Stimulated activated effector memory CD8-positive, alpha-beta T cell treated with anti-CD3 and anti-CD28 coated beads, Interleukin-12 subunit alpha, Interleukin-12 subunit beta, amount 100 ng/mL, for 72 hours (primary cell): ENCODE measurements at regions not wholly inside any gene's neighbourhood (a gene's known extent, or its start where the extent isn't known, plus 50 kb on each side); places are given as distances from the start of the nearest gene placed in this dataset.
"Not testable (repeated sequence)": the region's sequence is repeated elsewhere in the genome, so short reads cannot be mapped to it uniquely, and the experiment has no call there.

Source experiments
- ATAC-seq: fragments of 150-1000 bp; cut with Tn5 transposase; 2 replicates; pipeline ENCODE4 v1.10.0; 2021
- DNase-seq, 2 donors: peaks; one replicate each; pipeline ENCODE4 v3.0.0; 2021 to 2022; ENCODE audit warnings: low spot score in 2 of 2
- H3K27ac Mint-ChIP-seq: one replicate; pipeline ENCODE4 v1.8.0; 2022; ENCODE audit warnings: mild to moderate bottlenecking, mixed read lengths
- H3K36me3 Mint-ChIP-seq: one replicate; pipeline ENCODE4 v1.8.0; 2022; ENCODE audit warnings: mild to moderate bottlenecking, mixed read lengths
- H3K4me1 Mint-ChIP-seq: one replicate; pipeline ENCODE4 v1.8.0; 2022; ENCODE audit warnings: mixed read lengths
- H3K4me3 Mint-ChIP-seq: one replicate; pipeline ENCODE4 v1.8.0; 2022; ENCODE audit warnings: mild to moderate bottlenecking, mixed read lengths
- H3K9me3 Mint-ChIP-seq: one replicate; pipeline ENCODE4 v1.8.0; 2022; ENCODE audit warnings: mixed read lengths

GRCh38 chr5:162811071-162811470 lies 626.3 kb upstream of the CCNG1 start:
- Mint-ChIP-seq H3K36me3 (no peaks in the 10 kb centered on the region), H3K9me3 (peaks cover 20% of the 10 kb centered on the region), H3K4me1 (no peaks in the 10 kb centered on the region), H3K4me3 (no peak overlapping the region), H3K27ac (no peak overlapping the region)
- DNase-seq: no peak
- no peak for ATAC-seq

- DNase-seq: no peak
- no peaks in the 10 kb centered on the region for H3K4me1 Mint-ChIP-seq
- no peak for ATAC-seq
- no peaks in the 10 kb centered on the region for H3K36me3 Mint-ChIP-seq
- peaks cover 24% of the 10 kb centered on the region for H3K9me3 Mint-ChIP-seq
- H3K4me3 Mint-ChIP-seq: no peak overlapping the region
- no peak overlapping the region for H3K27ac Mint-ChIP-seq
Observed at GRCh38 chr5:162816816-162817215, 620.6 kb upstream of the CCNG1 start.

GRCh38 chr5:162817364-162817763 lies 620.0 kb upstream of the CCNG1 start:
- ATAC-seq (no peak), DNase-seq (no peak)
- no peak overlapping the region for H3K4me3 Mint-ChIP-seq
- H3K36me3 Mint-ChIP-seq: no peaks in the 10 kb centered on the region
- no peak overlapping the region for H3K27ac Mint-ChIP-seq
- H3K4me1 Mint-ChIP-seq: no peaks in the 10 kb centered on the region
- H3K9me3 Mint-ChIP-seq: peaks cover 25% of the 10 kb centered on the region

- H3K9me3 Mint-ChIP-seq: peaks cover 23% of the 10 kb centered on the region
- not testable (repeated sequence) for H3K27ac Mint-ChIP-seq, ATAC-seq, DNase-seq, H3K36me3 Mint-ChIP-seq, H3K4me1 Mint-ChIP-seq, H3K4me3 Mint-ChIP-seq
Observed at GRCh38 chr5:162821664-162822063, 615.7 kb upstream of the CCNG1 start.

- ATAC-seq (no peak), DNase-seq (no peak)
- no peak overlapping the region for H3K4me3 Mint-ChIP-seq
- H3K36me3 Mint-ChIP-seq: no peaks in the 10 kb centered on the region
- peaks cover 23% of the 10 kb centered on the region for H3K9me3 Mint-ChIP-seq
- H3K4me1 Mint-ChIP-seq: no peaks in the 10 kb centered on the region
- no peak overlapping the region for H3K27ac Mint-ChIP-seq
Observed at GRCh38 chr5:162824360-162824759, 613.0 kb upstream of the CCNG1 start.

- DNase-seq (no peak), ATAC-seq (no peak)
- no peaks in the 10 kb centered on the region for H3K36me3 Mint-ChIP-seq
- peaks cover 14% of the 10 kb centered on the region for H3K9me3 Mint-ChIP-seq
- H3K4me1 Mint-ChIP-seq: no peaks in the 10 kb centered on the region
- no peak overlapping the region for H3K27ac Mint-ChIP-seq
- no peak overlapping the region for H3K4me3 Mint-ChIP-seq
Observed at GRCh38 chr5:162837155-162837554, 600.2 kb upstream of the CCNG1 start.

GRCh38 chr5:162842727-162843126 lies 594.7 kb upstream of the CCNG1 start:
- Mint-ChIP-seq H3K4me3 (no peak overlapping the region), H3K4me1 (no peaks in the 10 kb centered on the region), H3K36me3 (no peaks in the 10 kb centered on the region), H3K27ac (no peak overlapping the region), H3K9me3 (peaks cover 10% of the 10 kb centered on the region)
- ATAC-seq (no peak), DNase-seq (no peak)

- Mint-ChIP-seq H3K36me3 (peaks cover 5% of the 10 kb centered on the region), H3K4me3 (no peak overlapping the region), H3K4me1 (no peaks in the 10 kb centered on the region), H3K9me3 (peaks cover 12% of the 10 kb centered on the region), H3K27ac (no peak overlapping the region)
- DNase-seq: no peak
- ATAC-seq: no peak
Observed at GRCh38 chr5:162852134-162852533, 585.3 kb upstream of the CCNG1 start.

GRCh38 chr5:162858770-162859169 lies 578.6 kb upstream of the CCNG1 start:
- ATAC-seq: no peak
- Mint-ChIP-seq H3K4me3 (no peak overlapping the region), H3K9me3 (peaks cover 13% of the 10 kb centered on the region), H3K4me1 (no peaks in the 10 kb centered on the region), H3K27ac (no peak overlapping the region), H3K36me3 (no peaks in the 10 kb centered on the region)
- DNase-seq: no peak

GRCh38 chr5:162870966-162871365 lies 566.4 kb upstream of the CCNG1 start:
- Mint-ChIP-seq H3K27ac (no peak overlapping the region), H3K4me1 (no peaks in the 10 kb centered on the region), H3K36me3 (no peaks in the 10 kb centered on the region), H3K9me3 (peaks cover 24% of the 10 kb centered on the region), H3K4me3 (no peak overlapping the region)
- ATAC-seq (no peak), DNase-seq (no peak)

GRCh38 chr5:162882629-162883028 lies 554.8 kb upstream of the CCNG1 start:
- Mint-ChIP-seq H3K27ac (no peak overlapping the region), H3K4me3 (no peak overlapping the region), H3K36me3 (no peaks in the 10 kb centered on the region), H3K4me1 (no peaks in the 10 kb centered on the region), H3K9me3 (peaks cover 10% of the 10 kb centered on the region)
- ATAC-seq (no peak), DNase-seq (no peak)

- Mint-ChIP-seq H3K9me3 (peaks cover 6% of the 10 kb centered on the region), H3K4me3 (no peak overlapping the region), H3K36me3 (no peaks in the 10 kb centered on the region), H3K27ac (no peak overlapping the region), H3K4me1 (no peaks in the 10 kb centered on the region)
- DNase-seq: no peak
- no peak for ATAC-seq
Observed at GRCh38 chr5:162886717-162887116, 550.7 kb upstream of the CCNG1 start.

- H3K4me1 Mint-ChIP-seq: no peaks in the 10 kb centered on the region
- no peak for ATAC-seq
- H3K4me3 Mint-ChIP-seq: no peak overlapping the region
- no peak overlapping the region for H3K27ac Mint-ChIP-seq
- no peak for DNase-seq
- peaks cover 3% of the 10 kb centered on the region for H3K9me3 Mint-ChIP-seq
- no peaks in the 10 kb centered on the region for H3K36me3 Mint-ChIP-seq
Observed at GRCh38 chr5:162888268-162888667, 549.1 kb upstream of the CCNG1 start.

GRCh38 chr5:162911873-162912272 lies 525.5 kb upstream of the CCNG1 start:
- Mint-ChIP-seq H3K36me3 (no peaks in the 10 kb centered on the region), H3K9me3 (peaks cover 9% of the 10 kb centered on the region), H3K4me1 (no peaks in the 10 kb centered on the region), H3K4me3 (no peak overlapping the region), H3K27ac (no peak overlapping the region)
- DNase-seq (no peak), ATAC-seq (no peak)

- Mint-ChIP-seq H3K36me3 (no peaks in the 10 kb centered on the region), H3K27ac (no peak overlapping the region), H3K4me3 (no peak overlapping the region), H3K9me3 (peaks cover 15% of the 10 kb centered on the region), H3K4me1 (no peaks in the 10 kb centered on the region)
- no peak for ATAC-seq
- no peak for DNase-seq
Observed at GRCh38 chr5:162916368-162916767, 521.0 kb upstream of the CCNG1 start.

- peaks cover 16% of the 10 kb centered on the region for H3K9me3 Mint-ChIP-seq
- ATAC-seq: no peak
- H3K4me3 Mint-ChIP-seq: no peak overlapping the region
- no peaks in the 10 kb centered on the region for H3K36me3 Mint-ChIP-seq
- no peak overlapping the region for H3K27ac Mint-ChIP-seq
- no peaks in the 10 kb centered on the region for H3K4me1 Mint-ChIP-seq
- no peak for DNase-seq
Observed at GRCh38 chr5:162929104-162929503, 508.3 kb upstream of the CCNG1 start.

GRCh38 chr5:162931501-162931900 lies 505.9 kb upstream of the CCNG1 start:
- no peak for ATAC-seq
- no peaks in the 10 kb centered on the region for H3K4me1 Mint-ChIP-seq
- no peak overlapping the region for H3K4me3 Mint-ChIP-seq
- peaks cover 32% of the 10 kb centered on the region for H3K9me3 Mint-ChIP-seq
- no peak for DNase-seq
- no peaks in the 10 kb centered on the region for H3K36me3 Mint-ChIP-seq
- no peak overlapping the region for H3K27ac Mint-ChIP-seq
